ENCODE measurements at regions not wholly inside any gene's neighbourhood (a gene's known extent, or its start where the extent isn't known, plus 50 kb on each side); places are given as distances from the start of the nearest gene placed in this dataset.
"Not testable (repeated sequence)": the region's sequence is repeated elsewhere in the genome, so short reads cannot be mapped to it uniquely, and the experiment has no call there.

GRCh38 chr15:24223739-24224138, 451.8 kb upstream of the NPAP1 start:
- Histone ChIP-seq H3K9me3 (no peaks in the 10 kb centered on the region), H3K4me3 (no peak overlapping the region), H3K27ac (no peak overlapping the region), H3K36me3 (ENCODE audit: low read depth, missing control alignments) (no peaks in the 10 kb centered on the region), H3K4me1 (no peaks in the 10 kb centered on the region), H3K27me3 (no peaks in the 10 kb centered on the region)
- 80 to 86% methylated on average over 7 of the region's 7 CpGs for WGBS, 2 donors
- intact Hi-C loops (cut with DNase I; ENCODE audit: low total_unique reads): no loop called here
- TF ChIP-seq, protein P1, sequence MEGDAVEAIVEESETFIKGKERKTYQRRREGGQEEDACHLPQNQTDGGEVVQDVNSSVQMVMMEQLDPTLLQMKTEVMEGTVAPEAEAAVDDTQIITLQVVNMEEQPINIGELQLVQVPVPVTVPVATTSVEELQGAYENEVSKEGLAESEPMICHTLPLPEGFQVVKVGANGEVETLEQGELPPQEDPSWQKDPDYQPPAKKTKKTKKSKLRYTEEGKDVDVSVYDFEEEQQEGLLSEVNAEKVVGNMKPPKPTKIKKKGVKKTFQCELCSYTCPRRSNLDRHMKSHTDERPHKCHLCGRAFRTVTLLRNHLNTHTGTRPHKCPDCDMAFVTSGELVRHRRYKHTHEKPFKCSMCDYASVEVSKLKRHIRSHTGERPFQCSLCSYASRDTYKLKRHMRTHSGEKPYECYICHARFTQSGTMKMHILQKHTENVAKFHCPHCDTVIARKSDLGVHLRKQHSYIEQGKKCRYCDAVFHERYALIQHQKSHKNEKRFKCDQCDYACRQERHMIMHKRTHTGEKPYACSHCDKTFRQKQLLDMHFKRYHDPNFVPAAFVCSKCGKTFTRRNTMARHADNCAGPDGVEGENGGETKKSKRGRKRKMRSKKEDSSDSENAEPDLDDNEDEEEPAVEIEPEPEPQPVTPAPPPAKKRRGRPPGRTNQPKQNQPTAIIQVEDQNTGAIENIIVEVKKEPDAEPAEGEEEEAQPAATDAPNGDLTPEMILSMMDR (IDR thresholded peaks at IDR 0.05): no peak
- TF ChIP-seq POLR2A (IDR thresholded peaks at IDR 0.05): no peak
- DNase-seq: no peak

DNA sequence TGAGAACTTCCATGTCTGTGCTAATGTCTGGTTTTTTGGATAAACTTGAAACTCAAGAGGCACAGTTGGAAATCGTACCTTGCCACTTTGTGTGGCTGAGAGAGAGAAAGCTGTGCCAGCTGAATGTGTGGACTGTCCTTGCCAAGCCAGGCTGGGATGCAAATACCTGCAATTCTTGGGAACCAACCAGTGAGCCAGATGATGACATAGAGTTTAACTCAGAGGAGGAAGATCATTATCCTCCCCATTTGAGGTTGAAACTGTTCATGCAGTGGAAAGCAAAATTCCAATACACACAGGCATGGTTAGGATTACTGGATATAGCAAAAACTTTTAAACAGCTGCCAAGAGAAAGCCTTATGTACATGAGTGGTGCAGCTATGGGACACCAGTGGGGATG, 451.4 kb upstream of the NPAP1 start:
- H3K27me3 ChIP-seq: no peaks in the 10 kb centered on the region
- TF ChIP-seq POLR2A (IDR thresholded peaks at IDR 0.05): no peak
- TF ChIP-seq, protein P1 (IDR thresholded peaks at IDR 0.05): no peak
- no peaks in the 10 kb centered on the region for H3K4me1 ChIP-seq
- WGBS, 2 donors: 84 to 100% methylated on average over 1 of the region's 1 CpG
- no peaks in the 10 kb centered on the region for H3K9me3 ChIP-seq
- no peak overlapping the region for H3K4me3 ChIP-seq
- H3K27ac ChIP-seq: no peak overlapping the region
- H3K36me3 ChIP-seq (ENCODE audit: low read depth, missing control alignments): no peaks in the 10 kb centered on the region
- intact Hi-C loops (cut with DNase I; ENCODE audit: low total_unique reads): no loop called here
- DNase-seq: no peak

- DNase-seq; intact Hi-C loops (cut with DNase I; ENCODE audit: low total_unique reads); H3K9me3 ChIP-seq; H3K36me3 ChIP-seq (ENCODE audit: low read depth, missing control alignments); H3K27ac ChIP-seq; H3K4me3 ChIP-seq; H3K27me3 ChIP-seq; H3K4me1 ChIP-seq: not testable (repeated sequence)
- 77 to 89% methylated on average over 7 of the region's 7 CpGs for WGBS, 2 donors
These were observed 446.7 kb upstream of the NPAP1 start for GRCh38 chr15:24228922-24229321.

DNA sequence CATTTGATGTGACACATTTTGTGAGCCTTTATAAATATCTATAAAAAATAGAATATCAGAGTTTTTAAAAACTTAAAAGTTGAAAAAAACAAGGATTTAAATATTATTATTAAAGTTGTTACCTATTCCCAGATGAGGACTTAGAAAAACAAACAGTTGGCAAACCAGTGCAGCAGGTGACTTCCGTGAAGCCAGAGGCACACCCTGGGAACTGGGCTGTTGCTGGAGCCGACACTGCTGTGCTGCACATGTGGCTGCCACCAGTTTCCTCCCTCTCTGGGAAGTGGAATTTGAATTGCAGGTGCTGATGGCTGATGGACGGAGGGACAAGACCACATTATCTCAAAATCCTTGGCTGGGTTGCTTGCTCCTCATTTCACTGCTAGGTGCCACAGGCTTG, 442.4 kb upstream of the NPAP1 start:
- intact Hi-C loops (cut with DNase I; ENCODE audit: low total_unique reads); H3K9me3 ChIP-seq; H3K27ac ChIP-seq; H3K27me3 ChIP-seq; H3K36me3 ChIP-seq (ENCODE audit: low read depth, missing control alignments); H3K4me3 ChIP-seq; DNase-seq; H3K4me1 ChIP-seq: not testable (repeated sequence)
- 79 to 83% methylated on average over 3 of the region's 3 CpGs for WGBS, 2 donors

DNA sequence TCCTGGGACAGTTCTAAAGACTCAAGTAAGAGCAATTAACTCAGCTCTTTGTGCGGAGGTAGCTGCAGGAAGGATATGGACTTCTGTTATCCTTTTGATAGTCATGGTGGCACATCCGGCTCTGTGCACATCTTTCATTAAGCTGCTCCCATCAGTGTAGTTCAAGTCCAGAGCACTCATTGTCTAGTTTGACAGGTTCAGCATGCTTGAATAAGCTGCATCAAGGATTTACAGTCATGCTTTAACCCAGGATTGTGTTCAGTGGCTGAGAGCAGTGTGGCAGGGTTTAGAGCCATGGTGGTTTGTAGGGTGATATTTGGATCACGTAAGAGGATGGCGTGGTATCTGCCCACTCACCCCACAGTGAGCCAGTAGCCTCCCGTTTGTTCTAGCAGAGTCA, 435.0 kb upstream of the NPAP1 start:
- H3K9me3 ChIP-seq; H3K4me1 ChIP-seq; H3K27ac ChIP-seq; H3K36me3 ChIP-seq (ENCODE audit: low read depth, missing control alignments); intact Hi-C loops (cut with DNase I; ENCODE audit: low total_unique reads); DNase-seq; H3K4me3 ChIP-seq; H3K27me3 ChIP-seq: not testable (repeated sequence)
- WGBS, 2 donors: 85 to 92% methylated on average over 2 to 5 of the region's 5 CpGs

GRCh38 chr15:24259106-24259505, 416.5 kb upstream of the NPAP1 start:
- intact Hi-C loops (cut with DNase I; ENCODE audit: low total_unique reads): not testable (repeated sequence)

DNA sequence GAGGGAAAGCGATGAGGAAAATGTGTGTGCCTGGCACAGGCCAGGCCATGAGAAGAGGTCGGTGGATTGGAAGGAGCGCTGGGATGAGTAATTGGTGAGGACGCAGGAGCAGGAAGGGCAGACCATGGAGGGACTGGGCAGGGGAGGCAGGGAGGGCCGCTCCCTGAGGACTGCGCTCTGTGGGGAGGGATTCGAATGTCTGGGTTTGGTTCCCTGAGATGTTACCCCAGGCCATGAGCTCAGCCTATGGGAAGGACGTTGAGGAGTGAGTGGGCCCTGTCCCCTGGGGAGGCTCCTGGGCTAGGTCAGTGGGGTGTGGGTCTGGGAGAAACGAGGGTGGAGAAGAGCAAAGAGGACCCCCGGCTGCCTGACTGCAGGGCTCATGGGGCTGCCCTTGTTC, 415.2 kb upstream of the NPAP1 start:
- H3K27me3 ChIP-seq; H3K36me3 ChIP-seq (ENCODE audit: low read depth, missing control alignments); H3K27ac ChIP-seq; H3K4me1 ChIP-seq; intact Hi-C loops (cut with DNase I; ENCODE audit: low total_unique reads); H3K9me3 ChIP-seq; DNase-seq; H3K4me3 ChIP-seq: not testable (repeated sequence)
- WGBS, 2 donors: 54 to 63% methylated on average over 3 to 10 of the region's 10 CpGs

More at GRCh38 chr15:24259106-24259505, 416.5 kb upstream of the NPAP1 start:
- H3K36me3 ChIP-seq (ENCODE audit: low read depth, missing control alignments); H3K27ac ChIP-seq; H3K4me3 ChIP-seq; H3K27me3 ChIP-seq; DNase-seq; H3K4me1 ChIP-seq; H3K9me3 ChIP-seq: not testable (repeated sequence)
- 67% methylated on average over 3 of the region's 3 CpGs for WGBS, 2 donors

DNA sequence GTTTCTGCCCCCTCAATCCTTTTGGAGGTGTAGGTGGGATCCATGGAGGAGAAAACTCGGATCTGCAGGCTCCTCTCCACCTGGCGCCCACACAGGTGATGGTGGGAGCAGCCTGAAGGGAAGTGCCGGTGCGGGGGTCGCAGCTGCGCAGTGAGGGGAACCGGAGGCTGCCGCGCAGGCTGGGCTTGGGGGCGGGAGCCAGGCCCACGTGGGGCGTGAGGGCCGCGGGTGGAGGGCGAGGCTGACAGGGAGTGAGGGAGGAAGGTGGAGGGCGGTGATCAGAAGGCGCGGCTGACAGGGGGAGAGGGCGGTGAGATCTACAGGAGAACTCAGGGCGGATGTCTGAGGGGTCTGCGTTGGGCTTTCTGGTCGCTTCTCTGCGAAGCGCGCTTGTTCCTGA, 414.7 kb upstream of the NPAP1 start:
- H3K27ac ChIP-seq; H3K27me3 ChIP-seq; DNase-seq; intact Hi-C loops (cut with DNase I; ENCODE audit: low total_unique reads); H3K4me1 ChIP-seq; H3K36me3 ChIP-seq (ENCODE audit: low read depth, missing control alignments); H3K4me3 ChIP-seq; H3K9me3 ChIP-seq: not testable (repeated sequence)
- 28 to 30% methylated on average over 3 to 23 of the region's 25 CpGs for WGBS, 2 donors

DNA sequence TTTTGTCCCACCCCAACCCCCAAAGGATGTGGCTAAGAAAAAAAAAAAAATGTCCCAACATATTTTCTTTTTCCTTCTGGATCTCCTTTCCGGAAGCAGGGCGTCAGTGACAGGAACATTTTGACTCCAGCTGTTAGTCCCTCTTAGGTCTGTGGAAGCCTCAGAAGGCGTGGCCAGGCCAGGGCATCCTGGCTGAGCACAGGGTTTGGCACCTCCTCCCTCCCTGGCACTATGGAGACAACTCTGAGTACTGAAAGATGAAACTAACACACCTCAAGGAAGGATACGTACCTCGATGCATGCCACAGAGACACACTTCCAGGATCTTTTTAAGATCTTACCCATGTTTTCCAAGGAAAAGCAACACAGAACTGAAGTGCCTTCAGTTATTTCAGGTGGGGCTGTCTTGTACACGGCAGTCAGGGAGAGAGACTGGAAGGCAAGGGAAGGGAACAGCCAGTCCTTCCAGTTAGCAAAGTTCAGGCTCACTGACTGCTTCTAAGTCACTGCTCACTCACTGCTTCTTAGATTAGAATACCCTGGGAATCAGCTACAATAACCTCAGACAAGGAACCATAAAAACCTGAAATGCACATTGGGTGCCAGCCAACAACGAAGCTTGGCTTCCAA, 406.9 kb upstream of the NPAP1 start:
- 64 to 68% methylated on average over 7 of the region's 7 CpGs for WGBS, 2 donors
- not testable (repeated sequence) for DNase-seq

More for the DNA sequence above, 406.9 kb upstream of the NPAP1 start:
- H3K27me3 ChIP-seq; H3K4me1 ChIP-seq; H3K36me3 ChIP-seq (ENCODE audit: low read depth, missing control alignments); H3K9me3 ChIP-seq; H3K27ac ChIP-seq; H3K4me3 ChIP-seq; intact Hi-C loops (cut with DNase I; ENCODE audit: low total_unique reads): not testable (repeated sequence)
